Keratinocyte (primary cell): ENCODE measurements at regions not wholly inside any gene's neighbourhood (a gene's known extent, or its start where the extent isn't known, plus 50 kb on each side); places are given as distances from the start of the nearest gene placed in this dataset.

Experiments used
- DNase-seq: peaks from one replicate; pipeline ENCODE4 v3.0.0-alpha.2; 2011; ENCODE audit warnings: low read depth, missing footprints, low spot score
- FAIRE-seq: peaks from 2 replicates; lab custom pipeline; 2011; peaks lifted over from hg19 to GRCh38; lab: Jason Lieb, UNC
- H2AFZ ChIP-seq: 2 replicates; pipeline ENCODE4 v1.6.0; 2012; ENCODE audit warnings: low read length, control low read depth, inconsistent platforms; ENCODE audit not compliant: control insufficient read depth
- H3K27ac ChIP-seq: 2 replicates; pipeline ENCODE4 v1.5.1; 2011; ENCODE audit warnings: low read length; ENCODE audit not compliant: control insufficient read depth, insufficient read depth
- H3K27me3 ChIP-seq: 3 replicates; pipeline ENCODE4 v1.6.0; 2011; ENCODE audit warnings: low read length; ENCODE audit not compliant: control insufficient read depth, insufficient read depth; ENCODE audit errors: extremely low read depth
- H3K36me3 ChIP-seq, 2 experiments: 2 replicates in 1 of 2; 3 replicates in 1 of 2; pipeline ENCODE4 v1.5.1; 2011; ENCODE audit warnings: low read length in 2 of 2, mild to moderate bottlenecking in 1 of 2; ENCODE audit not compliant: control insufficient read depth in 2 of 2, insufficient read depth in 2 of 2; ENCODE audit errors: extremely low read depth in 1 of 2
- H3K4me1 ChIP-seq: 3 replicates; pipeline ENCODE4 v1.5.1; 2011; ENCODE audit warnings: low read length; ENCODE audit not compliant: control insufficient read depth, insufficient read depth; ENCODE audit errors: extremely low read depth
- H3K4me2 ChIP-seq: 3 replicates; pipeline ENCODE4 v1.6.0; 2011; ENCODE audit warnings: low read depth, low read length; ENCODE audit not compliant: control insufficient read depth, insufficient read depth; ENCODE audit errors: extremely low read depth
- H3K4me3 ChIP-seq, 3 experiments: fragments of 200-600 bp in 1 of 3; sonication (generic) in 1 of 3; 2 replicates in 2 of 3; 3 replicates in 1 of 3; pipeline ENCODE4 v1.5.1; 2011 to 2016; ENCODE audit warnings: low read length in 3 of 3, mild to moderate bottlenecking in 3 of 3, control low read depth in 2 of 3, inconsistent platforms in 1 of 3, low read depth in 1 of 3, mixed read lengths in 1 of 3, mixed run types in 1 of 3, moderate library complexity in 1 of 3; ENCODE audit not compliant: control insufficient read depth in 2 of 3, insufficient read depth in 2 of 3; ENCODE audit errors: extremely low read depth in 1 of 3
- H3K79me2 ChIP-seq: 2 replicates; pipeline ENCODE4 v1.6.0; 2012; ENCODE audit warnings: low read length; ENCODE audit not compliant: control insufficient read depth, insufficient read depth
- H3K9ac ChIP-seq: 3 replicates; pipeline ENCODE4 v1.6.0; 2011; ENCODE audit warnings: low read length; ENCODE audit not compliant: control insufficient read depth, insufficient read depth; ENCODE audit errors: extremely low read depth
- H3K9me1 ChIP-seq: 3 replicates; pipeline ENCODE4 v1.6.0; 2011; ENCODE audit warnings: low read length; ENCODE audit not compliant: control insufficient read depth, insufficient read depth; ENCODE audit errors: extremely low read depth
- H3K9me3 ChIP-seq: 2 replicates; pipeline ENCODE4 v1.5.1; 2012; ENCODE audit warnings: low read depth, low read length; ENCODE audit not compliant: control insufficient read depth
- H4K20me1 ChIP-seq: 3 replicates; pipeline ENCODE4 v1.6.0; 2011; ENCODE audit warnings: low read length; ENCODE audit not compliant: control insufficient read depth, insufficient read depth; ENCODE audit errors: extremely low read depth
- EZH2 ChIP-seq: IDR thresholded peaks from one replicate; pipeline ENCODE4 v1.6.1; 2012; ENCODE audit warnings: inconsistent platforms, mild to moderate bottlenecking, low read length, moderate library complexity
- dilution Hi-C: fragments of 300-500 bp; cut with MboI; formaldehyde crosslinking; loops from one replicate; pipeline ENCODE4 v1.7.0; 2020; ENCODE audit warnings: low sequenced_read_pairs; ENCODE audit not compliant: extremely low pct_ligation_motif_present
- TF ChIP-seq, protein P1 (sequence below), 3 experiments: IDR thresholded peaks in 1 of 3; conservative IDR thresholded peaks in 1 of 3; optimal IDR thresholded peaks in 1 of 3; 2 replicates in 2 of 3; 3 replicates in 1 of 3; pipeline versions ENCODE3 to v1.5.1; 2011; ENCODE audit warnings: low read length in 3 of 3, mild to moderate bottlenecking in 3 of 3, moderate library complexity in 2 of 3, control low read depth in 1 of 3, inconsistent platforms in 1 of 3; ENCODE audit not compliant: insufficient read depth in 2 of 3; ENCODE audit errors: extremely low read depth in 1 of 3

DNA sequence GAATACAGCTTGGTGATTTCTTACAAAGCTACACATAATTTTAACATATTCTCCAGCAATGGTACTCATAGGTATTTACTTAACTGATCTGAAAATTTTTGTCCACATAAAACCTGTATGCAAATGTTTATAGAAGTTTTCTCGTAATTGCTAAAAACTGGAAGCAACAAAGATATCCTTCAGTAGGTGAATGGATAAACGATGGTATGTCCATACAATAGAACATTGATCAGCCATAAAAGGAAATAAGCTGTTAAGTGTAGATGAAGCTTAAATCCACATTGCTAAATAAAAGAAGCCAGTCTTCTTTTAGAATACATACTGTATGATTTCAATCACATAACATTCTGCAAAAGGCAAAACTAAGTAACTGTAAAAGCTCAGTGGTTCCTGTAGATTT, 224.8 kb upstream of the DPYD start:
- dilution Hi-C loops: no loop called here
- H3K4me1 ChIP-seq: peaks cover 7% of the 10 kb centered on the region
- no peak for FAIRE-seq

DNA sequence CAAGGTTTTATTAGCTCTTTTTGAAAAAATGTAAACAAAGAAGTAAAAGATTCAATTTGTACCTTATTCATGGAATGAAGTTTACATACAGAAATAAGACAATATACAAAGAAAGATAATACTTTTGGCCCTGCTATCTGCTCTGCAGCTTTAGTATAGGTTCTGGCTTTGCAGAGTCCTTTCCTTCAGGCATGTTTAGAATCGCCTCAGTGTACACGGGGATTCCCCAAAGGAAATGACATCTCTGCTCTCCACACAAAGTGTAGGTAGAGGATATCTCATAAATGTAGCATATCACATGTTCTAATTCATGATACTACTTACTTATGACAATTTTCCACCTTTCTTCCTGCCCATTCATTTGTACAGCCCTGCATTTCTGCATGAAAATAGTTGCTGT, 222.6 kb upstream of the DPYD start:
- H3K9me3 ChIP-seq: no peaks in the 10 kb centered on the region
- H4K20me1 ChIP-seq: no peaks in the 10 kb centered on the region
- DNase-seq (no peak), FAIRE-seq (peak; percentile 92)
- dilution Hi-C loops: no loop called here
- TF ChIP-seq EZH2: no peak
- H3K79me2 ChIP-seq: no peaks in the 10 kb centered on the region
- peak overlapping the region; percentile 30 for H3K4me2 ChIP-seq
- no peak overlapping the region for H3K4me3 ChIP-seq
- H3K27ac ChIP-seq: no peak overlapping the region
- no peaks in the 10 kb centered on the region for H3K27me3 ChIP-seq
- H3K4me1 ChIP-seq: peaks cover 7% of the 10 kb centered on the region
- no peaks in the 10 kb centered on the region for H3K9me1 ChIP-seq
- H2AFZ ChIP-seq: peak overlapping the region; percentile 67
- H3K9ac ChIP-seq: no peak overlapping the region
- H3K36me3 ChIP-seq: no peaks in the 10 kb centered on the region

More for the DNA sequence above, 224.8 kb upstream of the DPYD start:
- Histone ChIP-seq H3K9ac (no peak overlapping the region), H3K4me2 (no peak overlapping the region), H3K27me3 (no peaks in the 10 kb centered on the region), H4K20me1 (no peaks in the 10 kb centered on the region), H3K4me3 (no peak overlapping the region), H3K36me3 (no peaks in the 10 kb centered on the region), H3K9me3 (peaks cover 2% of the 10 kb centered on the region), H3K79me2 (no peaks in the 10 kb centered on the region), H3K9me1 (no peaks in the 10 kb centered on the region), H2AFZ (no peak overlapping the region), H3K27ac (no peak overlapping the region)
- TF ChIP-seq EZH2: no peak
- TF ChIP-seq, protein P1, sequence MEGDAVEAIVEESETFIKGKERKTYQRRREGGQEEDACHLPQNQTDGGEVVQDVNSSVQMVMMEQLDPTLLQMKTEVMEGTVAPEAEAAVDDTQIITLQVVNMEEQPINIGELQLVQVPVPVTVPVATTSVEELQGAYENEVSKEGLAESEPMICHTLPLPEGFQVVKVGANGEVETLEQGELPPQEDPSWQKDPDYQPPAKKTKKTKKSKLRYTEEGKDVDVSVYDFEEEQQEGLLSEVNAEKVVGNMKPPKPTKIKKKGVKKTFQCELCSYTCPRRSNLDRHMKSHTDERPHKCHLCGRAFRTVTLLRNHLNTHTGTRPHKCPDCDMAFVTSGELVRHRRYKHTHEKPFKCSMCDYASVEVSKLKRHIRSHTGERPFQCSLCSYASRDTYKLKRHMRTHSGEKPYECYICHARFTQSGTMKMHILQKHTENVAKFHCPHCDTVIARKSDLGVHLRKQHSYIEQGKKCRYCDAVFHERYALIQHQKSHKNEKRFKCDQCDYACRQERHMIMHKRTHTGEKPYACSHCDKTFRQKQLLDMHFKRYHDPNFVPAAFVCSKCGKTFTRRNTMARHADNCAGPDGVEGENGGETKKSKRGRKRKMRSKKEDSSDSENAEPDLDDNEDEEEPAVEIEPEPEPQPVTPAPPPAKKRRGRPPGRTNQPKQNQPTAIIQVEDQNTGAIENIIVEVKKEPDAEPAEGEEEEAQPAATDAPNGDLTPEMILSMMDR (optimal IDR thresholded peaks at IDR 0.05 in 1 of 3, IDR thresholded peaks at IDR 0.05 in 1 of 3, conservative IDR thresholded peaks at IDR 0.05 in 1 of 3; ENCODE audit: extremely low read depth in 1 of 3, insufficient read depth in 2 of 3, low read length in 3 of 3): no peak
- DNase-seq: no peak

DNA sequence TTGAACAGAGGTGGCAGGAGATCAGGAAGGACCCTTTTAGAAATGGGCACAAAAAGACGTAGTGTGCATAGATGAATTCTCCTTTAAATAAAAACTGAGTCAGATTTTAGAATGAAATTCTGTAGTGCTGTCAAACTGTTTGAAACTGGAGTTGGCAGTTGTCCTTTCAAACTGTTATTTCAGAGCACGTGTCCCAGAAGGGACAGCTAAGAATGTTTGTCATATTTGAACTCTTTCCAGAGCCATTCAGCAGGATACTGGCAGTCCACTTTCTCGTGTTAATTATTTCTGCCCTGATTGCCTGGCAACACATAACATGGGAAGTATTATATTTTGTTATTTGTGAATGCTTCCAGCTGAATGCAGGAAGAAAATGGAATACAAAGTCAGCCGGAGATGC, 212.3 kb upstream of the DPYD start:
- Histone ChIP-seq H3K9me1 (no peaks in the 10 kb centered on the region), H3K27me3 (no peaks in the 10 kb centered on the region), H3K27ac (no peak overlapping the region), H3K36me3 (no peaks in the 10 kb centered on the region), H3K4me1 (no peaks in the 10 kb centered on the region), H3K9ac (no peak overlapping the region), H3K9me3 (no peaks in the 10 kb centered on the region), H3K4me3 (no peak overlapping the region), H3K4me2 (no peak overlapping the region), H3K79me2 (no peaks in the 10 kb centered on the region), H4K20me1 (no peaks in the 10 kb centered on the region), H2AFZ (no peak overlapping the region)
- FAIRE-seq (no peak), DNase-seq (no peak)
- TF ChIP-seq EZH2: no peak
- TF ChIP-seq, protein P1 (optimal IDR thresholded peaks at IDR 0.05 in 1 of 3, IDR thresholded peaks at IDR 0.05 in 1 of 3, conservative IDR thresholded peaks at IDR 0.05 in 1 of 3; ENCODE audit: extremely low read depth in 1 of 3, insufficient read depth in 2 of 3, low read length in 3 of 3): no peak
- dilution Hi-C loops: no loop called here
